ENCODE measurements at regions not wholly inside any gene's neighbourhood (a gene's known extent, or its start where the extent isn't known, plus 50 kb on each side); places are given as distances from the start of the nearest gene placed in this dataset.

DNA sequence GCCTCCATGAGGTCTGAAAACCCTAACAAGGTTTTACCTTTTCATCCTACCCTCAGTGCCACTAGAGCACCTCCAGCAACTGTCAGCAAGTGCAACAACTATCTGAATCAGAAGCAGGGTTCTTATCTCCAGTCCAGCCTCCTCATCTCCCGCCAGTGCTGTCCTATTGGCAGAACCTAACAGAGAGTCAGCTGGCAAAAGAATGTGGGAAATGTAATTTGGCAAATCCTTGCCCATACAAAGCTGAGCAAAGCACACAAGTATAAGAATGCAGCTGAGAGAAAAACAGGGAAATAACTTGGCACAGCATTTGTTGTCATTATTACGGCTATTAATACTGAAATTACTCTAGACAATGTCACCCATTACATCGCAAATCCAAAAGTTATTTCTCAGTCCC lies 124.2 kb downstream of the ATP6V1G3 start (continued):
- no peak for TF ChIP-seq BCL11A (IDR thresholded peaks at IDR 0.05; ENCODE audit: low read depth in 2 of 2, low read length in 2 of 2)
- TF ChIP-seq CREB1 (IDR thresholded peaks at IDR 0.05) = no peak
- TF ChIP-seq MAFK (IDR thresholded peaks at IDR 0.05; ENCODE audit: low read depth, low read length) = no peak
- TF ChIP-seq JUND (IDR thresholded peaks at IDR 0.05; ENCODE audit: low read length) = no peak
- no peak for TF ChIP-seq EZH2 (IDR thresholded peaks at IDR 0.05; ENCODE audit: low read depth, low read length, severe bottlenecking)
- TF ChIP-seq TEAD4 (IDR thresholded peaks at IDR 0.05; ENCODE audit: low read depth, low read length) = no peak

All from H1 (cell line).